GM21717 (cell line): ENCODE measurements at regions not wholly inside any gene's neighbourhood (a gene's known extent, or its start where the extent isn't known, plus 50 kb on each side); places are given as distances from the start of the nearest gene placed in this dataset.
"Not testable (repeated sequence)": the region's sequence is repeated elsewhere in the genome, so short reads cannot be mapped to it uniquely, and the experiment has no call there.

ENCODE experiments used
- ATAC-seq: cut with Tn5 transposase; IDR thresholded peaks from one replicate; pipeline ENCODE4 v1.9.1; 2021; ENCODE audit warnings: mild to moderate bottlenecking, moderate library complexity; ENCODE audit not compliant: unreplicated experiment

- ATAC-seq: no peak
Measured at GRCh38 chr19:30066781-30067759, 125.0 kb downstream of the URI1 start.

- not testable (repeated sequence) for ATAC-seq
Measured at GRCh38 chr19:30067956-30068506, 126.0 kb downstream of the URI1 start.

DNA sequence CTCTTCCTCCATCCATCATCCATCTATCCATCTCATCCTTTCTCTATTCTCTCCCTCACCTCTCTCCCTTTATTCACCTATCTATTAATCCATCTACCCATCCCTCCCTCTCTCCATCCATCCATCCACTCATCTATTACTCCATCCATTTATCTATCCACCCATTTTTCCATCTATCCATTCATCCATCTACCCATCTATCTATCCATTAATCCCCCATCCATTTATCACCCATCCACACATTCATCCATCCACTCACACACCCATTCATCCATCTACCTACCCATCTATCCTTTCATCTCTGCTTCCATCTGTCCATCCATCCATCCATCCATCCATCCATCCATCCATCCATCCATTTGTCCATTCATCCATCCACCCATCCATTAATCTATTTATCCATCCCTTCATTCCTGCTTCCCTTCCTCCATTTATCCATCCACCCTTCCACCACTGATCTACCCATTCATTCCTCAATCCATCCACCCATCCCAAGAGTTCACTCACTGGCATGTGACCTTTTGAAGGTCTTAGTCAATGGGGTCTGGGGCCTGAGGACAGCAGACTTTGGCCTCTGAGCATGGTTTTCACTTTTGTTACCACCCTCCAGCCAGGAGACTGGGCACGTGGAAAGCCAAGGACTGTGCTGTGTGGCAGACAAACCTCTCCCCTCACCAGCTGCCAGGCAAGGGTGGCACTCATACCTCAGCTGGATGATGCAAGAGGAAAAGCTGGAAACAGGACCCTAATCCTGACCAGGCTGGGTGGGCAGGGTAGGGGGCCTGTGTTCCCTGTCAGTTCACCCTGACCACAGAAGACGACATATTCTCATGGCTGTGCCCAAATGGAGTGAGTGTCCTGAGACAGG is 126.7 kb downstream of the URI1 start:
- ATAC-seq: no peak

DNA sequence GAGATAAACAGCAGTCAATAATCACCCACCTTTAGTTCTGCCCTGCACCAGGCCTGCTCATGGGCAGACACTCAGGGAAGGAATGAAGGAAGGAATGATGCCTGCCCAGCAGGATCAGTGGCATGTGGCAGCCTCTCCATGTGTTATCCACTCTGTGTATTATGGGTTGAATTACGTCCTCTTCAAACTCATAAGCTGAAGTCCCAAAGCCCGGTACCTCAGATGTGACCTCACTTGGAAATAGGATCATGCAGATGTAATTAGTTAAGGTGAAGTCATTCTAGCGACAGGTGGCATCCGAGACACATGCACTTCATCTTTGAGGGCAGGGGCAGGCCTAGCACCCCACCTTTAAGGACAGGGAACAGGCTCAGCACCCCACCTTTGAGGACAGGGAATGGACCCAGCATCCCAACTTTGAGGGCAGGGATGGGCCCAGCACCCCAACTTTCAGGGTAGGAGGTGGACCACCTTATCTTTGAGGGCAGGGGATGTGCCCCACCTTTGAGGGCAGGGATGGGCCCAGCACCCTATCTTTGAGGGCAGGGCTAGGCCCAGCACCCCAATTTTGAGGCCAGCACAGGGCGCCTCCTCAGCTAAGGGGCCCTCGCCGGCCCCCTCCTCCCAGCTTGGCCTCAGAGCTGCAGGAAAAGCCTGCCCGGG is 127.6 kb downstream of the URI1 start:
- no peak for ATAC-seq

DNA sequence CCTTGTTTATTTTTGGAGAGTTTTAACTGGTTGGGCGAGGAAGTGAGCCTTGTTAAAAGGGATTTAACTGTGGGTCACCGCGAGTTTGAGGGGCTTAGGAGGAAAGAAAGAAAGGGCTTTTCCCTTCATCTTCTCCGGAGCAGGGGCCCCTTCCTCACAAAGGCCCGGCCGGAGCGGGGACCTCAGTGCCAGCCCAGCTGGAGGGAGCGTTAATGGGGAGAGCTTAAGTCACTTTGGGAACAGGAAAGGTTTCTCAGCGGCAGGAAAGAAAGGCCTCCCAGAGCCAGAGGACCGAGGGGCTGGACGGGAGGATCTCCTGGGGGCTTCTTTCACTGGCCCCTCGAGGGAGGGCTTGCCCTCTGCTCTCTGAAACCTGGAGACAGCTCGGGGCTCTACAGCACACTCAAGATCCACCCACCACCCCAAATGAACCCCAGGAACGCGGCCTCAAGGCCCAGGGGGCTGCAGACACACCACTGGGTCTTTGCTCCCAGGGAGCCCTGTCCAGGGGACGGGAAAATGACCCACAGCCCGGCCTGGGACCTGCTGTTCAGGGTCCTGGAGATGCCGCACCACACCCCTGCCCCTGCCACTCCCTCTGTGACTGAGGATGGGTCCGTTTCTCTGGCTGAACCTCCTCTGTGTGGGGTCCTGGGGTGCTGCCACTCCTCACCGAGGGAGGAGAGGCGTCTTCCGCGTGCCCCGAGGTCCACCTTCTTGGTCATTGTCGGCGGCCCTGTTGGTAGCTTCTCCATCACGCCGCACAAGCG is 128.3 kb downstream of the URI1 start:
- no peak for ATAC-seq

- no peak for ATAC-seq
Measured at GRCh38 chr19:30070968-30071632, 129.1 kb downstream of the URI1 start.

DNA sequence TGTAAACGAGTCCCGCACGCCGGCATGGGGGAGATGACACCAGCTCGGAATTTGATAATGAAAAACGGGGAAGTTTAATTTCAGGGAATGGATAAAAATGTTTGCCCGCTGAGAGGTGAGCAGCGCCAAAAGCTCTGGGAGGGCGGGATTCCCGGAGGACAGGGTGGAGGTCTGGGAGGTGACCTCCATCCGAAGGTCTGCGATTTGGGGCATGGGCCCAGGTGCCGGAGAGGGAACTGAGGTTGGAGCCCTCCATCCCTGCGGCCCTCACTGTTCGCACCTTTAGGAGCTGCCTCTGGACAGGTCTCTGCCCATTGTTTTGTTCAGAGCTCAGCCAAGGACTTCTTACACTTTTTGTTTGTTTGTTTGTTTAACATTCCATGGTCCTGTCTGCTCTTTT is 129.8 kb downstream of the URI1 start:
- ATAC-seq: no peak

DNA sequence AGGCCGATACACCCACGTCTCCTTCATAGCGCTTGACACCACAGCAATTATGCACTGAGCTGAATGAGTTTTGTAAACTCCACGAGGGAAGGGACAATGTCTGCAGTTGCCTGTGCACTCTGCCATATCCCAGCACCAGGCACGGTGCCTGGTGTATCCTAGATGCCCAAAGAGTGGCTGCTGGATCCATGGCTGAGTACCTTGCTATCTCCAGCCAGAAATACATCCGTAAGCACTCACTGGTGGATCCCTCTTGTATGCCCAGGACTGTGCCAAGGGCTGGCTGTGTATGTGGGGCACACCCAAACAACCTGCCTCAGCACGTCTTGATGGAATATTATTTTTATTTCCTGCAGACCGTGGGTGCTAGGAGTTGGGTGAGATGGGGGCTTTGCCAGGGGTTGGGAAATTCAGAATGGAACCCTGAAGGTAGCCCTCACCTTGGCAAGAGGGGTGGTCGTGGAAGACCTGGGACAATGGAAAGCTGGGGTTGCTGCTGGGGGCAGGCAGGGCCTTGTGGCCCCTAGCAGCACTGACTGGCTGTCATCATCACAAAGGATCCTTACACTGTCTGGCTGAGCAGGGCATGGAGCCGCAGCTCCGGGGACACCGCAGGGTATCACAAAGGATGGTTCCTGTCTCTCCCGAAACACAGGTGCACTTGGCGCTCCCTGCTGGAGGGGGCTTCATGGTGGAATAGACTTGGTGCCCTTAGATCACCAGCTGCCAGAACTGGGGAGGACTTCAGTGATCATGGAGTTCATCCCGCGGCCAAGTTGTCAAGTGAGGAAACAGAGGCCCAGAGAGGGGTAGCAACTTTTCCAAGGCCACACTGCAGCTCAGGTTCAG is 131.3 kb downstream of the URI1 start:
- no peak for ATAC-seq

DNA sequence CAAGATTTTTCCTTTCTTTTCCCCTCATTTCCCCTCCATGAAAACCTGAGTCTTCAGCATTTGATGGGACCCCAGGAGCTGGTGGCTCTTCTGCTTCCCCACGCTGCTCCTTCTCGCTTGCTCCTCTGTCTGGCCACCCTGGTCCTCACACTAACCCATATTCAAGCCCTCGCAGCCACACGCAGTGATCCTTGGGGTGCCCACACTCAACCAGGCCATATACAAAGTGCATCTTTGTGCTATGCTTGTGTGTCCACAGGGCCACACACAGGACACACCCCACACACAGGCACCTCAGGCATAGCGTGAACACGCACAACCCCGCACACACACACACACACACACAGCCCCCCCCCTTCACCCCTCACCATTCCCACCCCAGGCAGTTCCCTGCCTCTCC is 132.1 kb downstream of the URI1 start:
- ATAC-seq: no peak

- no peak for ATAC-seq
Measured at GRCh38 chr19:30074741-30075715, 133.0 kb downstream of the URI1 start.

- ATAC-seq: no peak
Measured at GRCh38 chr19:30076101-30076551, 134.1 kb downstream of the URI1 start.

- ATAC-seq: no peak
Measured at GRCh38 chr19:30076751-30077670, 135.0 kb downstream of the URI1 start.

GRCh38 chr19:30077851-30078355 is 135.9 kb downstream of the URI1 start:
- ATAC-seq: no peak

DNA sequence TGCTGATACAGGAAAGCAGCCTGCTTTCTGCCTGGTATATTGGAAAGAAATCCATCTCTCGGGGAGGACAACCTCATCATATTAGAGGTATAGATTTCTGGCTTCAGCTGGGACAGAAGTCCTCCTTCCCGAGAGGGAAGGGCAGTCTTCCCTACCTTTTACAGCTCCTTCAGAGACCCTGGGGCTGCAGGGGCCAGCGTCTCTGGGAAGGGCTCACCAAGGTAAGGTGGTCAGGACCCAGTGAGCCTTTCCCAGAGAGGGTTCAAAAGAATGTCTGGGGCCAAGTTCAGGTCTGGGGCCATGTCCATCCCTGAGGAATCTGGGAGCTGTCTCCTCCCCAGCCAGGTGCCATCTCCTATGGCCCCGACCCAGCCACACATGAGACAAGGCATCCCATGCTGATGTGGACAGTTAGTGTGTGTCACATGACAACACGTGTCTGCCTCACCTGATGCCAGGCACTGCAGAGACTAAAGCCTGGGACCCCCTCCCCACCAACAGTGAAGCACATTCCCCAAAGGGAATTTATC is 136.4 kb downstream of the URI1 start:
- ATAC-seq: no peak

- no peak for ATAC-seq
Measured at GRCh38 chr19:30079200-30079599, 137.2 kb downstream of the URI1 start.

GRCh38 chr19:30082168-30082567 is 140.1 kb downstream of the URI1 start:
- no peak for ATAC-seq
